HG02759 (cell line): ENCODE measurements at regions not wholly inside any gene's neighbourhood (a gene's known extent, or its start where the extent isn't known, plus 50 kb on each side); places are given as distances from the start of the nearest gene placed in this dataset.

Experiments
- ATAC-seq: cut with Tn5 transposase; IDR thresholded peaks from one replicate; pipeline ENCODE4 v1.9.1; 2021; ENCODE audit warnings: mild to moderate bottlenecking, moderate library complexity; ENCODE audit not compliant: unreplicated experiment

DNA sequence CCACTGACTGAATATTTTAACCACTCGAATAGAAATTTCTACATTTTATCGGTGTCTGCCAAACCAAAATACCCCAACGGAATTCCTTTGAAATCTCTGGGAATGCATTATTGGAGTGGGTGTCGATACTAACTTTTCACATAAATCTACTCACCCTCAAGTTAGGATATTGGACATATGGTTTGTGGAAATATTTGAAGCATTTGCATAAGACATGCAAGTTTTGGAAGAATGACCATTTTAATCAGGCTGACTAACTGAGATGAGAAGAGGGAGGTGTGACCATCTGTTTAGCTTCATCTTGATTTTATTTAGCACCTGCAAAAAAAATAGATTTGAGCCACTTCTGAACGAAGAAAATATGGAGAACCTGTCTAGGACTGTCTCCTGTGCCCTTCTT is 61.2 kb downstream of the KLF6 start:
- ATAC-seq: no peak

DNA sequence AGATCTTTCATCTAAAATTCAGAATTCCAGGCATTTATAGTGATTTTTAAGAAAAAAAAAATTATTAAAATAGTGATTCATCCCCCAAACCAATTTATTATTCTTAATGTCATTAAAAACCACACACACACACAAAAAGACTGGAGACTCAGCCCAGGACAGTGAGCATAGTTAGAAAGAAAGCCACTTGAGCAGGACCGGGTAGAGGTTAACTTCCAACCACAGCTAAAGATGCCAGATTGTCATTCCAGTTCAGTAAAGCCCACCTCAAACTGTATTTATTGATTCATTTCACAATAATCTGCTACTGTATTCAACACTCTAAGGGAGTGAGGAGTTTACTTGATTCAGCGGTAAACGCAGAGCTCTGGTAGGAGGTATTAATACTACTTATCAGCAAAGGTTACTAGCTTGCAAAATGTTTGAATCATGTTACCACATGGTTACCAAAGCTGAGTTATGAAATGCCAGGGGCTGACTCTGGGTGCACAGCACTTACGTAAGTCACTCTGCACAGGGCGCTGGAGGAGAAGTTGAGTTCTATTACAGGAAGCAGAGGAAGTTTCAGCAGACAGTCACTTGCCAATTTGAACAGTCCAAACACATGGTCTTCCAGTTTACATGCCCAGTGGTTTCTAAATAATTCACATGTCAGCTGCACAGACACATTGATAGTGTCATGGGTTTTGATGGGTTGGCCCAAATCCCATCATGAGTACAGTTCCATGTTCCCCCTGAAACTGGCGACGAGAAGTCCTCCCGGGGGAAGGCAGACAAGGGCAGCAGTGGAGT is 64.6 kb downstream of the KLF6 start:
- no peak for ATAC-seq

DNA sequence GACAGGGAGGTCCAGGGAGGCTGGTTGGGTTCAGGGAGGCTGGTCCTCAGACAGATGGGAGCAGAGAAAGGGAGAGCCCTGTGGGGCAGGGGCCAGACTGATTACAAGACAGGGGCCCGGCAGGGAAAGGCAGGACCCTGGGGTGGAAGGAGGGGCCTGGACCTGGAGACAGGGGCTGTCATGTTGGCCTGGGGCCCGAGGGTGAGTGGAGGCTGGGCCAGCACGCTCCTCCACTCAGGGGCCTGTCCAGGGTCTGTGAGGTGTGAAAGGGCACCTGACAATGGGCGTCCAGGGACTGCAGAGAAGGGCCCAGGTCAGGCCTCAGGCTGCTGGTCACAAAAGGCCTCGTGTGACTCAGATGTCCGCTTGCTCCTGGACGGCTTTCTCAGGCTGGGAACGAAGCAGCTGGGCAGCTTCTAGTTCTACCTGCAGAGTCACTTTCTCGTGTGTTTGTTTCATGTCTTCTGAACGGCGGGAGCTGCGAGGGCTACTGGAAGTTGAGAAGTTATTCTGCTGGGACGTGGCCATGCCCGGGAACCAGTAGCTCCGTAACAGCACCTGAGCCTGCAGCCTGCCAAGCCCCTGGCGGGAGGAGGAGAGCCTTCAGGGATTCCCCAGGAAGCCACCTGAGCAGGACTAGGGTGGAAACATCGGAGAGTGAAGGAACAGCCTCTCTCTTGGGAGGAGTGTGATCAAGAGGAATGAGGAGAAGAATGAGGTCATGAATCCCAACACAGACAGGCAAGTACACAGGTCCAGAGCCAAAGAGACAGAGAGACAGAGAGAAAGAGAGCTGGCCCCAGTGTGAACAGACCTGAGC is 65.8 kb downstream of the KLF6 start:
- no peak for ATAC-seq

DNA sequence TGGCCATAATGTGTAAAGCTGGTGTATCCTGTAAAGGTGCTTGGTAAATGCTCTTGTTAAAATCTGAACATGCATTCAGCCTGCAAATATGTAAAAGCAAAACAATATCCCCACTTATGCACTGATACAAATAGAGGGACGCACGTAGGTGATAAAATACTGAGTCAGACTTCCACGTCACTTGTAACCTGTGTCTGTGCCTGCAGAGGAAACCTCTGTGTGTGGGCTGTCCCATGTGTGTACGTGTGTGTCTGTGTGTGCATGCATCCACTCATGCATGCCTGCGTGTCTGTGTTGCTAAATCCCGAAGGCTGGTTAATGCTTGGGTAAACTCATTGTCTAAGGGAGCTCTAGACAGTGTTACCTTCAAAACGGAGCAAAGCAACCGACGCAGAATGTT is 68.9 kb downstream of the KLF6 start:
- no peak for ATAC-seq

DNA sequence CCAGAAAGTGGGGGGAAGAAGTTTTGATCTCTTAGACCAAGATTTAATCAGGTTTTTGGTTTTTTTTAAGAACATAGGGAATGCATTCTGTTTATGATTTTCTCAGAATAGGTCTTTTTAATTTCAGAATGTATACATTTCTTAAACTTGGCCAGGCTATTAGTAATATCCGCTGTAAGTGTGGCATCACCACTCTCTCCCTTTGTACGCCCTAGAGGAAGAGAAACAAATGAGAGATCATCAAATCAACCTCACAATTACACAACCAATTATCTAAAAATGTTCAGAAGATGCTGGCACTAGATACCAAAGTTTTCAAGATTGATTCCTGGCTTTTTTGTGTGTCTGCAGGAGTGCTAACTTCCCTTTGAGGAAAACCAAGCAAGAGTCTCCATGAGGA is 70.0 kb downstream of the KLF6 start:
- ATAC-seq: no peak

DNA sequence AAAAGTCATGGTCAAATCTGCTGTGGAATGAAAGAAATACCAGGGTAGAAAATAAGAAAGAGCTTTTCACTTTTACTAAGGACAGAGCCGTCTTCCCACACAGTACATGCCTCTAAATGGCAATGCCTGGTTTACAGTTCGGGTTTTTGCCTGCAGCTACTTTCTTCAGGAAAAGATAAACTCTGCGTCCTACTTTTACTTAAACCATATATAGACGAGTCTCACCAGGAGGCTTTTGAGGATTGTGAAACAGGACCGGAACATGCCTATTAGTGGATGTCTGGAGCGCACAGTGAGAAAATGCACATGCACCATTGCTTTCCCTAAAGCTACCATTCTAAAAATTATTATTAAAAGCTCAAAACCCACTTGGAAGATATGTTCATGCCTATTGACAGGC is 70.5 kb downstream of the KLF6 start:
- no peak for ATAC-seq

DNA sequence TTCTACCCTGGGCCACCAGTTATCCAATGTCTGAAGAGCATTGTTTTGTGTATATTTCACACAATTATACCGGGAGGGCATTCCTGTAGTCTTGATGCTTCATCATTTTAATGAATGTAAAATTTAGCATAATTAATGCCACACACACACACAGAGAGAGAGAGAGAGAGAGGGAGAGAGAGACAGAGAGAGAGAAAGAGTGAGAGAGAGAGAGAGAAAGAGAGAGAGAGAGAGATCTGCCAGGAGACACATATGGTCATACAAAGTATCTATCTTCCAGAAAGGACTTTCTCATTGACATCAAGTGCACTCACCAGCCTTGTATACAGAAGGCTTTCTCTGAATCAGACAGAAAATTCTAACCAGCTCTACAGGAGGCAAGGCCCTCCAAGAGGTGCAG is 72.3 kb downstream of the KLF6 start:
- no peak for ATAC-seq

DNA sequence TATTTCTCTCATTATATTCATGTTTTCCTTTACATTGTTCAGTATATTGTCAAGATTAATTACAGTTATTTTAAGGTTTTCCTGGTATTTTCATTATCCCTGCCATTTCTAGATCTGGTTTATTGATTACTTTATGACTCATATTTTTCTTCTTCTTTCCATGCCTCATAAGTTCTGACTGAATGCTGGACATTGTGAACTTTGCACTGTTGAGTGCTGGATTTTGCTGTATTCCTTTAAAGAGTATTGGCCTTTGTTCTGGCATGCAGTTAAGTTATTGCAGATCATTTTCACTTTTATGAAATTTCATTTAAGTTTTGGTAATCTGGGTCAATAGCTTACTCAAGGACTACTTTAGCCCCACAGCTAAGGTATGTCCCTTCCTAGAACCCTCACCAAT is 73.1 kb downstream of the KLF6 start:
- ATAC-seq: no peak

DNA sequence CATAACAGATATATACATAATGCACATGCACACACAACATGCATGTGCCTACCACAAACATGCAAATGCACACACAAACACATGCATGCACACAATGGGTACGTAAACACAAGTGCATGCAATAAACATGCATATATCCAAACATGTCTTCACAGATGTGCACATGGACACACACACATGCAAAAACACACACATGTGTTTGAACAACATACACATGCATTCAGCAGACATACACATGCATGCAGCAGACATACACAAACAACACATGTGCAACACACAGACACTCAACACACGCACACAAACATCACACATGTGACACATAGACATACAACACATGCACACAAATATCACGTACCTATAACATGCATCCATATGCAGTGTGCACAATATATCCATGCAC is 74.2 kb downstream of the KLF6 start:
- no peak for ATAC-seq

DNA sequence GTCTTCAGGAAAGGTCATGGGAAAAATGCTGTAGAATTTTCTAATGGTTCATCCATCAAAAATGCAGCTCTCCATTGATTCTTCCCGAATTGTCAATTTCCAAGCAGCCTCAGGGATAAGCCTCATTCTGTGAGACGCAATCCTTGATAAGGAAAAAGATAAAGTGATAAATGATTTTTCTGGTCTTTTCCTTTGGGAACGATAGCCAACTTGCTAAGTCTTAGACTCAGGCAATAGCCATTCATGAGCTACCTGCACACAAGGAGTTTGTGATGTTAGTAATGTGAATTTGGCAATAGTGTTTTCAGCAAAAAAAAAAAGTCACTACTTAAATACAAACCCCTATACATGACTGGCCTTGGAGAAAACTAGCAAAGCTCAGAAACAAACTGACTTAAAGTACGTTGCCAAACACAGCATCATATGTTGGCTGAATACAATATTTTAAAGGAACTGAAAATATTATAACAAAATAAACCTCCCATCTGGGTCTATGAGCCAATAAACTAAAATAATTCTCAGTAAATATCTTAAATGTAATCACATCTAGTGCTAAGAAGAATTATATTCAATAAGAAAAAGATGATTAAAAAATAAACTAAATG is 75.5 kb downstream of the KLF6 start:
- no peak for ATAC-seq

DNA sequence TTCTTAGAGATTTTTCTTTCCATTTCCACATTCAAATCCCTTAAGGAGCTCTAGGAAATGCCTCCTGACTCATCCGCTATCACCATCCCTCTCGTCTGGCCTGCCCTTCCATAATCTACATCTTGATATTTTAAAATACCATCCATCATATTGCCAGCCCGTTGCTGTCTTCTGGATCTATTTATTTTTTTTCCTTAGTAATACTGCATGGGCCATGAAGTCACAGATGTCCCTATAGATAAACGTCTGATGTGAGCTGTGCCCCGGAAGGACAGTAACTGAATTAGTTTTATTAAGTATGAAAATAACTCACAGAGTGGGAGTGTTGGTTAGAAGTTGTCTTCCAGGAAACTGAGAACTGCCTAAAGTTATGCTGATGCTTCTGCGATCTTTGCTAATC is 76.2 kb downstream of the KLF6 start:
- ATAC-seq: no peak

DNA sequence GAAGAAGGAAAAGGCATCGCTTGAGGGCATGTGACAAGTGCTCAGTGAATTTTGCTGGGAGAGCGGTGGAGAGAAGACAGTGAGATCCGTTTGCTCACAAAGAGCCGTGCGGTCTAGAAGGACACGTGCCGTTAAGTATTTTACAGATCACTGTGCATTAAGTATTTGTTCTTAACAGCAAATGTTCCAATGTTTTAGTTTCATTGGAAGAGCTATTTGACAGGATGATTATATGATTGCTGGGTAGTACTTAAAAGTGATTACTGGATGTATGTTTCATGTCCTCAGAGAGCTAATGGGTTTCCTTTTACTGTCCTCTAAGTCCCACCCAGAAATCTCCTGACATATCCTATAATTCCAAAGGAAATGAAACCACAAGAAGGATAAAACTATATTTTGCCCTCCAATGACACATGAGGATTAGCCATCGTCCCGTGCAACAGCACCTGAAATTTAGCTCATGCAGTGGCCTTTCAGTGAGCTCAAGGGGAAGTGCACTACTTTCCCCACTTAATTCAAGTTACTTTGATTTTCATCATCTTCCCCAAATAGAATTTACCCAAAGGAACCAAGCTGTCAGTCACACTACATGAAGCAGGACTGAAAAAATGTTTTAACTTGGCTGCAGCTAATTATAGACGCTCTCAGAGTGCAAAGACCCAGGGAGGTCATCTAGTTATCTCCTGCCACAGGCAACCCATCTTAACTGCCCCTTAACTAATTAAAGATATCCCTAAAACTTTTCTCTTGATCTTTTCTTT is 80.3 kb downstream of the KLF6 start:
- no peak for ATAC-seq

DNA sequence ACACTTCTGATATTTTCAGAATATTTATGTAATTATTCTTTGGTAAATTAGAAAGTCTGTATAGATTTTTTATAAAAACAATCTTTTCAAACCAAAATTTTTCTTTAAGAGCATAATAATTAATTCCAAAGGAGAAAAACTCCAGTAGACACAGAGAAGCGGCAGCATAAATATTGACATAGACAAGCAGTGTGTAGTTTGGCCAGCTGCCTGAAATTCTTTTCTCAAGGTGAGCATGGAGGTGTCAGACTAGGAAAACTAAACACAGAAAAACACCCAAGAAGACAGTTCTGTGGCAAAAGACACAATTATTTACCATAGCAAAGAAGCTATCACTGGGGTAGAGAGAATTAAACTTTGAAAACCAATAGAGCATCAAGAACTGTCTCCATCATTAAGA is 82.4 kb downstream of the KLF6 start:
- no peak for ATAC-seq

DNA sequence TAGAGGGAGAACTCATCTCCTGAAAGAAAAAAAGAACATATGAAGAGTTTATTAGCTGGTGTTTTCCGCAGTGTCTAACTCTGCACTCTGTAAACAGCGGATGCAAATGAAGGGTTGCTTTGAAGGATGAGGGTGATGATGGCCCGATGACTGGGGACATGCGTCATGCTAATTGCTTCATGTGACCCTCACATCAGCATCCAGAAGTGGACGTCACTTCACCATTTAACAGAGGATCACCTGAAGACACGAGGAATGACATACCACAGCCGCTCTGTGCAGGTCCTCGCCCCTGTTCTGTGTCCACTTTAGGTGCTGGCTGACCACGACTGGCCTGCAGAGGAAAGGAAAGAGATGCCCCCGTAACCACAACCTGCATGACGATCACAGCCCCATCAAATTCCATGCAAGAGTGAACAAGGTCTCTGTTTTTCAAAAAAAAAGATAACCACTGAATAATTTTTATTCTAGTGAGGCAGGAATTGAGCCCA is 82.9 kb downstream of the KLF6 start:
- no peak for ATAC-seq

DNA sequence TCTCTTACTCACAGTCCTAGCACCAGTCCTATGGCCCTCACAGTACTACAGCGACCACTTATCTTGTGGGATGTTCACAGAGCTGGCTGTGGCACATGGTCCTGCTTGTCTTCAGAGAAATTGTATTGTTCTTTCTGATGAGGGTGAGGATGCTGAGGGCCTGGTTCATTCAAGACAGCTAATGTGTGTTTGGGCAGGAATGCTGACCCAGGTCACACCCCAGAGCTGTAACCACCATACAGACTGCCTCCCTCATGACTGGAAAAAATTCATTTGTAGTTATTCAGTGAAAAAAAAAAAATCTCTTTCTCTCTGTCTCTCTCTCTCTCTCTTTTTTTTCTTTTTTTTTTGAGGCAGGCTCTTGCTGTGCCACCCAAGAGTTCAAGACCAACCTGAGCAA is 83.5 kb downstream of the KLF6 start:
- no peak for ATAC-seq

DNA sequence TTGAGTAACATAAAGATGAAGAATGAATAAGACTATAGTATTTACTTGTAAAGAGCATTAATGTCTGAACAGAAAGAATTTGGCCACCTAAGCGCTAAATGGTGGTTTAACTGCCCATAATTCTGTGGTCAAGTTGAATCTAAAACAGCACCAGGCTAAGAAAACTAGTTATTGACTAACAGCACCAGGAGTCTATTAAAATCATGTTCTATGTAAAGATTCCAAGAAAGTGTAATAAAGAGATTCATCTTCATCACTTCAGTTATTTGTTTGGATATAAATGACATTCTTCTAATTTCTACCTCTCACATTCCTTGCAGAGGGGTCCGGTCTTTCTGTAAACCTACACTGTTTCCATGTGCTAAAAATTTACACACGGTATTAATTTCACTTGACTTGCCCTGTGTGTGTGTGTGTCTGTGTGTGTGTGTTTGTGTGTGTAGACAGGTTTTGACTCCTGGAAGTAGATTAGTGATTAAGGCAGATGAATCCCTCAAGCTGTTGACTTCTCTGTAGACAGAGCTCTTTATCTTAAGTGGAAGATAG is 84.4 kb downstream of the KLF6 start:
- no peak for ATAC-seq

DNA sequence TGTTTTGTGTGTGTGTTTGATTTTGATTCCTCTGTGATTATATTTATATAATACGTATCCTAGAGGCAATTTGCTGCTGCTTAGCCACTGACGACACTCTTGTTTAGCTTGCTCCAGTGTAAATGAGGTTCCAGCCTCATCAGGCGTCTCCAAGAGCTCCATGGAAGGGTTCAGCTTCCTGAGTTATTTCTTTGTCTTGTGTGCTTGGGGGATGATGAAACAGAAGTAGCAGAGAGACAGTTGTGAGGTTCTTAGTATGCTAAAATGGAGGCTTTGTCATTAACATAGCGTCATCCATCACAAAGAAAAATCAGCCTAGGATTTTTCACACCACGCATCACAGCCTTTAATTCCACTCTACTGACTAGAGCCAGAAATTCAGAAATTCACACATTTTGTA is 85.1 kb downstream of the KLF6 start:
- ATAC-seq: no peak

DNA sequence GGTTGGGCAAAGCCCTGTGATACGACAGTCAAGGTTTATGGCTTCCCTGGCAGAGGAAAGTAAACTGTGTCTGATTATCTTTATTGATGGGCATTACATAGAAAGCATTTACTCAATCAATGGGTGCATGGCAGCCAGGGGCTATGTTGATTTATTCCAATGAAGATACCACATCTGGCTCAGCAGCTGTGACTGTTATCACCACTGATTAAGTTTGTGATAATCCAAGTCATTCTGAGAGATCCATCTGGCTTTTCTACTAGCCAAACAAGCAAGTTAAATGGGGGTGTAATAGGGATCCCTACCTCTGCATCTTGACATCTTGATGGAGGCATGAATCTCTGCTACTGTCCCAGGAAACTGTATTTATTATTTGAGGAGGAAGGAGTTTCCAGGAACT is 86.7 kb downstream of the KLF6 start:
- ATAC-seq: no peak

DNA sequence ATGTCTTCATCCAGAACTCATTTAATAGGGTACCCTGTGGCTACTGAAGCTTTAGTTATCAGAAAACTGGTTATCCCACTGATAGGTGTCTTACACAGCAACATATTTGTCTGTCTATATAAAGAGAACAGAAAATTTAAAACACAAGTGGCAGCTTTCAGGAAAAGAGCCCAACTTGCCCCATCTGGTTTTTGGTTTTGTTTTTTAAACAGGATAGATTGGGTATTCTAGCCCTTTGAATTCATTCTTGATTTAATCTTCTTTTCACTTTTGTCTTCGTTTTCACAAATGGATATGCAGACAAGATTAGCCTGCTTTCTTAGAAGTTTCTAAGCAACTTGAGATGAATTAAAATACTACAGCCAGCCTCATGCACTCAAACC is 91.3 kb downstream of the KLF6 start:
- ATAC-seq: no peak

DNA sequence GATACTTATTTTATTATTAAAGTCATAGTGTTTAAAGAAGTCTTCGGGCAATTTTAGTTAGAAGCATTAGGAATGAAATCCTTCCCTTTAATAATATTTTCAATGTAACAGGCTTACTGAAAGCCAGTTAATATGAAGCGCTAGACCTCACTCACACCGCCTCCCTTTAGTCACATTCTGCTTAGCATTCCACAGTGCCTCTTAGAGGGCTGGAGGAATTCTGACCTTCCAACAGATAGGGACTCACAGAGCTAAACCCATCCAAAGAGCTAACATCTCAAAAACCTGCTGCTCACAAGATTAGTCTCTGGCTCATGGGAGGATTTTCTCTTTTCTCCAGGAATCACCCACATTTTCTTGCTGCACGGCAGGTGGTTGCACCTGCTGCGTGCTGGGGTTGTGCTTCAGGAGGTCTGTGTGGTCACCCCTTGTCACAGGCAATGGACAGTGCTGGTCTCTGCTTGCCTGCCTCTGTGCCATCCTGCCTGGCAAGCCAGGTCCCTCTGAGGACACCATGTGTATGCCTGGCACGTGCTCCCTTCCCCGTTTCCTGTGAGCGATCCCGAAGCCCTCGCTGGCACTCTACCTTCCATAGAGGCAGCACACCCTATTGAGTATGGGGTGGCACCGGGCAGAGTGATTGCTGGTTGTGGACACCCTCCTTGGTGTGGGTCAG is 91.8 kb downstream of the KLF6 start:
- no peak for ATAC-seq
